Endothelial cell of umbilical vein (primary cell): ENCODE measurements at regions not wholly inside any gene's neighbourhood (a gene's known extent, or its start where the extent isn't known, plus 50 kb on each side); places are given as distances from the start of the nearest gene placed in this dataset.

Source experiments
- BruUV-seq: library from RNA; stranded (reverse); fragments of 400-500 nt; replicated peaks from 2 replicates; lab custom pipeline; 2021; lab: Mats Ljungman, UMichigan
- CTCF ChIA-PET: fragments of 300-600, 350-600 bp; sonication (Branson Sonifier 250); formaldehyde crosslinking; loops from one replicate; lab custom pipeline; 2021; ENCODE audit warnings: antibody characterized with exemption, inconsistent platforms; lab: Charles Lee
- POLR2A ChIA-PET: fragments of 300-600, 350-600 bp; sonication (Branson Sonifier 250); formaldehyde crosslinking; loops from one replicate; lab custom pipeline; 2021; ENCODE audit warnings: antibody characterized with exemption, inconsistent platforms; lab: Charles Lee
- DNase-seq: peaks from one replicate; pipeline ENCODE4 v3.0.0-alpha.2; 2011; ENCODE audit warnings: low read depth, low spot score
- FAIRE-seq: peaks from 2 replicates; lab custom pipeline; 2011; peaks lifted over from hg19 to GRCh38; lab: Jason Lieb, UNC
- H2AFZ ChIP-seq: 2 replicates; pipeline ENCODE4 v1.6.0; 2012; ENCODE audit warnings: low read depth, low read length, control low read depth, inconsistent platforms
- H3K27ac ChIP-seq: 2 replicates; pipeline ENCODE4 v1.5.1; 2011; ENCODE audit warnings: low read depth, mild to moderate bottlenecking, control low read depth, low read length, moderate library complexity; ENCODE audit not compliant: insufficient read depth
- H3K27me3 ChIP-seq, 2 experiments: 2 replicates each; pipeline versions ENCODE4 v1.6.0 to v1.6.1; 2011; ENCODE audit warnings: low read length in 2 of 2, mixed read lengths in 1 of 2; ENCODE audit not compliant: control insufficient read depth in 2 of 2, insufficient read depth in 2 of 2
- H3K36me3 ChIP-seq, 2 experiments: 2 replicates in 1 of 2; 3 replicates in 1 of 2; pipeline ENCODE4 v1.5.1; 2011; ENCODE audit warnings: low read length in 2 of 2, mild to moderate bottlenecking in 1 of 2, moderate library complexity in 1 of 2; ENCODE audit not compliant: control insufficient read depth in 2 of 2, insufficient read depth in 2 of 2; ENCODE audit errors: extremely low read depth in 1 of 2
- H3K4me1 ChIP-seq: 3 replicates; pipeline ENCODE4 v1.5.1; 2011; ENCODE audit warnings: mild to moderate bottlenecking, low read length; ENCODE audit not compliant: control insufficient read depth, insufficient read depth; ENCODE audit errors: extremely low read depth
- H3K4me2 ChIP-seq: 2 replicates; pipeline ENCODE4 v1.6.1; 2011; ENCODE audit warnings: low read length, control low read depth, mixed read lengths; ENCODE audit not compliant: insufficient read depth
- H3K4me3 ChIP-seq, 3 experiments: fragments of 200-600 bp in 1 of 3; sonication (generic), shearing (Covaris generic) in 1 of 3; replicated peaks in 1 of 3; 2 replicates each; pipeline ENCODE4 v1.5.1; 2011 to 2016; ENCODE audit warnings: control low read depth in 3 of 3, low read length in 3 of 3, mild to moderate bottlenecking in 2 of 3, inconsistent platforms in 1 of 3, low read depth in 1 of 3, moderate library complexity in 1 of 3; ENCODE audit not compliant: insufficient read depth in 1 of 3
- H3K79me2 ChIP-seq: 2 replicates; pipeline ENCODE4 v1.6.0; 2012; ENCODE audit warnings: low read length, inconsistent platforms; ENCODE audit not compliant: control insufficient read depth, insufficient read depth
- H3K9ac ChIP-seq: replicated peaks from 2 replicates; pipeline ENCODE3; 2011; ENCODE audit warnings: low read length, control low read depth; ENCODE audit not compliant: insufficient read depth; ENCODE audit errors: extremely low read depth
- H3K9me1 ChIP-seq: replicated peaks from 3 replicates; pipeline ENCODE4 v1.6.0; 2011; ENCODE audit warnings: mild to moderate bottlenecking, low read length; ENCODE audit not compliant: control insufficient read depth, insufficient read depth; ENCODE audit errors: extremely low read depth
- H3K9me3 ChIP-seq: replicated peaks from 2 replicates; pipeline ENCODE4 v1.5.1; 2012; ENCODE audit warnings: low read length, inconsistent platforms; ENCODE audit not compliant: control insufficient read depth, insufficient read depth
- H4K20me1 ChIP-seq: replicated peaks from 2 replicates; pipeline ENCODE3; 2011; ENCODE audit warnings: mild to moderate bottlenecking, low read length; ENCODE audit not compliant: control insufficient read depth, insufficient read depth; ENCODE audit errors: extremely low read depth
- EZH2 ChIP-seq: IDR thresholded peaks from 2 replicates; pipeline ENCODE4 v1.6.1; 2012; ENCODE audit warnings: borderline replicate concordance, low read depth, mild to moderate bottlenecking, moderate library complexity, low read length, inconsistent platforms; ENCODE audit not compliant: severe bottlenecking
- FOS ChIP-seq: IDR thresholded peaks from 2 replicates; pipeline ENCODE4 v1.6.1; 2011; ENCODE audit warnings: mild to moderate bottlenecking, low read length, moderate library complexity, borderline replicate concordance; ENCODE audit not compliant: insufficient read depth
- GATA2 ChIP-seq: IDR thresholded peaks from 2 replicates; pipeline ENCODE4 v1.7.0; 2011; ENCODE audit warnings: low read depth, mild to moderate bottlenecking, moderate library complexity, mixed read lengths, low read length; ENCODE audit not compliant: insufficient read length, insufficient read depth
- JUN ChIP-seq: IDR thresholded peaks from 2 replicates; pipeline ENCODE4 v1.6.1; 2011; ENCODE audit warnings: borderline replicate concordance, low read depth; ENCODE audit not compliant: insufficient read length, insufficient read depth
- MYC ChIP-seq: IDR thresholded peaks from one replicate; pipeline ENCODE4 v1.6.1; 2011; ENCODE audit warnings: mild to moderate bottlenecking, low read depth, low read length
- POLR2A ChIP-seq: IDR thresholded peaks from 2 replicates; pipeline ENCODE4 v1.6.1; 2012; ENCODE audit warnings: low read depth, mild to moderate bottlenecking, control low read depth, low read length
- POLR2AphosphoS5 ChIP-seq: IDR thresholded peaks from 2 replicates; pipeline ENCODE4 v1.6.1; 2012; ENCODE audit warnings: low read depth, mild to moderate bottlenecking, control low read depth, low read length, moderate library complexity; ENCODE audit not compliant: insufficient read depth
- dilution Hi-C: fragments of 300-500 bp; cut with MboI; formaldehyde crosslinking; loops from one replicate; pipeline ENCODE4 v1.15.0; 2019; ENCODE audit warnings: low sequenced_read_pairs; ENCODE audit not compliant: extremely low pct_ligation_motif_present
- intact Hi-C: fragments of 100-400 bp; cut with micrococcal nuclease; formaldehyde crosslinking; loops from one replicate; pipeline ENCODE4 v1.10.0; 2022
- TF ChIP-seq, protein P1 (sequence below): IDR thresholded peaks from 2 replicates; pipeline ENCODE4 v1.6.1; 2011; ENCODE audit not compliant: insufficient read depth, insufficient read length
- TF ChIP-seq, protein P2 (sequence below), 2 donors: IDR thresholded peaks; 1 replicate in 1 of 2; 2 replicates in 1 of 2; pipeline ENCODE4 v1.5.1; 2011; ENCODE audit warnings: low read length in 2 of 2, mild to moderate bottlenecking in 2 of 2, moderate library complexity in 2 of 2, control low read depth in 1 of 2, inconsistent platforms in 1 of 2, low read depth in 1 of 2; ENCODE audit not compliant: insufficient read depth in 1 of 2; ENCODE audit errors: extremely low read depth in 1 of 2

DNA sequence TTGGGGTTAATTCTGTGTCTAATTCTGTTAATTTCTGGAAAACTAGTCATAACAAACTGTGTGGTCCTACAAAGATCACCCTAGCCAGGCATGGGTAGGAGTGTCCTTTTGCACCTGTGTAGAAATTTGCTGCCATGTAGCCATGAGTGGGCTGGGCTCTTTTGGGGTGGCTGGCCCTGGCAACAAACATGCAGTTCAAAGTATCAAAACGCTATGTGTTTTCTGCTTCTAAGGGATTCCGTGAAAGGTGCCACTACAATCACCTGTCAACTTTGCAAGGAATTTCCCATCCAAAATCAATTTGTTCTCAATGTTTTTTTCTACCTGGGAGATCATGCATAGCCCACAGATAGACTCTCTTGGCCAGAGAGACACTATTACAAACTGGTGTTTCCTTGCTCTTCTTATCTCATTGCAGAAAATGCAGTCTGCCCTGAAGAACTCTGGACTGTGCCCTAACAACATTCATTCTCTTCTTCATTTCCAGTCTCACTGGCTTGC, 537.7 kb upstream of the ID2 start:
- Histone ChIP-seq H3K27ac (no peak overlapping the region), H4K20me1 (no peaks in the 10 kb centered on the region), H3K9me3 (no peaks in the 10 kb centered on the region), H3K79me2 (no peaks in the 10 kb centered on the region), H3K4me3 (no peak overlapping the region), H3K9me1 (no peaks in the 10 kb centered on the region), H3K27me3 (peaks cover 0 to 2% of the 10 kb centered on the region in 2 experiments), H3K9ac (no peak overlapping the region), H3K36me3 (no peaks in the 10 kb centered on the region), H3K4me2 (no peak overlapping the region), H2AFZ (no peak overlapping the region), H3K4me1 (peaks cover 14% of the 10 kb centered on the region)
- POLR2A ChIA-PET = no interaction called here
- no peak for FAIRE-seq
- dilution Hi-C loops (no loop called here), intact Hi-C loops (no loop called here)
- CTCF ChIA-PET = no interaction called here
- BruUV-seq = no TSS peak
- no peak for DNase-seq
- TF ChIP-seq EZH2 (no peak), FOS (no peak), POLR2AphosphoS5 (no peak), GATA2 (no peak), JUN (no peak), POLR2A (no peak), MYC (no peak)
- TF ChIP-seq, protein P1, sequence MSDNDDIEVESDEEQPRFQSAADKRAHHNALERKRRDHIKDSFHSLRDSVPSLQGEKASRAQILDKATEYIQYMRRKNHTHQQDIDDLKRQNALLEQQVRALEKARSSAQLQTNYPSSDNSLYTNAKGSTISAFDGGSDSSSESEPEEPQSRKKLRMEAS = no peak
- TF ChIP-seq, protein P2, sequence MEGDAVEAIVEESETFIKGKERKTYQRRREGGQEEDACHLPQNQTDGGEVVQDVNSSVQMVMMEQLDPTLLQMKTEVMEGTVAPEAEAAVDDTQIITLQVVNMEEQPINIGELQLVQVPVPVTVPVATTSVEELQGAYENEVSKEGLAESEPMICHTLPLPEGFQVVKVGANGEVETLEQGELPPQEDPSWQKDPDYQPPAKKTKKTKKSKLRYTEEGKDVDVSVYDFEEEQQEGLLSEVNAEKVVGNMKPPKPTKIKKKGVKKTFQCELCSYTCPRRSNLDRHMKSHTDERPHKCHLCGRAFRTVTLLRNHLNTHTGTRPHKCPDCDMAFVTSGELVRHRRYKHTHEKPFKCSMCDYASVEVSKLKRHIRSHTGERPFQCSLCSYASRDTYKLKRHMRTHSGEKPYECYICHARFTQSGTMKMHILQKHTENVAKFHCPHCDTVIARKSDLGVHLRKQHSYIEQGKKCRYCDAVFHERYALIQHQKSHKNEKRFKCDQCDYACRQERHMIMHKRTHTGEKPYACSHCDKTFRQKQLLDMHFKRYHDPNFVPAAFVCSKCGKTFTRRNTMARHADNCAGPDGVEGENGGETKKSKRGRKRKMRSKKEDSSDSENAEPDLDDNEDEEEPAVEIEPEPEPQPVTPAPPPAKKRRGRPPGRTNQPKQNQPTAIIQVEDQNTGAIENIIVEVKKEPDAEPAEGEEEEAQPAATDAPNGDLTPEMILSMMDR (IDR thresholded peaks at IDR 0.05; ENCODE audit: extremely low read depth in 1 of 2, insufficient read depth in 1 of 2, low read depth in 1 of 2, low read length in 2 of 2) = no peak
